K562 (cell line): ENCODE measurements at regions not wholly inside any gene's neighbourhood (a gene's known extent, or its start where the extent isn't known, plus 50 kb on each side); places are given as distances from the start of the nearest gene placed in this dataset.

Experiments used
- ATAC-seq: fragments of 200-7000 bp; cut with Tn5 transposase; 3 replicates; pipeline ENCODE4 v1.9.1; 2020; ENCODE audit warnings: moderate library complexity
- BruUV-seq: library from RNA; stranded (reverse); fragments of 400-500 nt; replicated peaks from 2 replicates; lab custom pipeline; 2021; lab: Mats Ljungman, UMichigan
- CTCF ChIA-PET: fragments of 300-600 bp; formaldehyde crosslinking; extraction: SDS; loops from one replicate; lab custom pipeline; 2021; ENCODE audit warnings: low intra/inter-chr PET ratio; lab: Yijun Ruan, JAX
- POLR2A ChIA-PET: fragments of 300-600, 350-650 bp; sonication (Branson Sonifier 250); formaldehyde crosslinking; extraction: SDS; loops from one replicate; lab custom pipeline; 2021; ENCODE audit warnings: antibody characterized with exemption, inconsistent platforms; lab: Yijun Ruan, JAX
- DNase-seq, 4 experiments: peaks; one replicate each; pipeline versions ENCODE4 v3.0.0 to v3.0.0-alpha.2; 2011 to 2018; ENCODE audit warnings: low spot score in 3 of 4, mixed read lengths in 3 of 4; ENCODE audit errors: extremely low read depth in 1 of 4
- FAIRE-seq: peaks from 2 replicates; lab custom pipeline; 2011; peaks lifted over from hg19 to GRCh38; lab: Jason Lieb, UNC
- H2AFZ ChIP-seq: 2 replicates; pipeline ENCODE4 v1.6.0; 2011; ENCODE audit warnings: low read depth, low read length, control low read depth, inconsistent platforms
- H3K27ac ChIP-seq: fragments of 200-600 bp; 3 replicates; pipeline ENCODE4 v1.8.0; 2011; ENCODE audit warnings: low read depth, mild to moderate bottlenecking, control low read depth, inconsistent platforms, low read length, moderate library complexity, mixed read lengths; ENCODE audit errors: extremely low read depth
- H3K27me3 ChIP-seq, 2 experiments: fragments of 300-600 bp in 1 of 2; 2 replicates in 1 of 2; 3 replicates in 1 of 2; pipeline versions ENCODE4 v1.6.0 to v1.8.0; 2011; ENCODE audit warnings: inconsistent platforms in 2 of 2, low read length in 2 of 2, mild to moderate bottlenecking in 1 of 2, mixed read lengths in 1 of 2, moderate library complexity in 1 of 2; ENCODE audit not compliant: control insufficient read depth in 2 of 2, insufficient read depth in 2 of 2
- H3K36me3 ChIP-seq: fragments of 300-600 bp; 3 replicates; pipeline ENCODE4 v1.8.0; 2011; ENCODE audit warnings: mild to moderate bottlenecking, low read length, inconsistent platforms; ENCODE audit not compliant: control insufficient read depth, insufficient read depth
- H3K4me1 ChIP-seq, 2 experiments: fragments of 200-600 bp in 1 of 2; replicated peaks in 1 of 2; 2 replicates in 1 of 2; 3 replicates in 1 of 2; pipeline versions ENCODE4 v1.5.1 to v1.8.0; 2011; ENCODE audit warnings: inconsistent platforms in 2 of 2, low read length in 2 of 2, mild to moderate bottlenecking in 1 of 2, mixed read lengths in 1 of 2, moderate library complexity in 1 of 2; ENCODE audit not compliant: control insufficient read depth in 2 of 2, insufficient read depth in 2 of 2
- H3K4me2 ChIP-seq: 2 replicates; pipeline ENCODE4 v1.6.1; 2011; ENCODE audit warnings: low read length, control low read depth, inconsistent platforms, mixed read lengths; ENCODE audit not compliant: insufficient read depth
- H3K4me3 ChIP-seq: fragments of 200-600 bp; sonication (generic), shearing (Covaris generic); 2 replicates; pipeline ENCODE4 v1.5.1; 2016; ENCODE audit warnings: control low read depth, inconsistent platforms
- H3K79me2 ChIP-seq: fragments of 200-600 bp; 3 replicates; pipeline ENCODE4 v1.8.0; 2011; ENCODE audit warnings: low read length, inconsistent platforms; ENCODE audit not compliant: control insufficient read depth, insufficient read depth
- H3K9ac ChIP-seq, 2 experiments: 2 replicates each; pipeline versions ENCODE4 v1.6.0 to v1.6.1; 2011; ENCODE audit warnings: low read depth in 2 of 2, low read length in 2 of 2, control low read depth in 1 of 2, inconsistent platforms in 1 of 2, mild to moderate bottlenecking in 1 of 2, mixed read lengths in 1 of 2; ENCODE audit not compliant: insufficient read depth in 1 of 2
- H3K9me1 ChIP-seq: one replicate; pipeline ENCODE4 v1.6.0; 2011; ENCODE audit warnings: inconsistent platforms, mild to moderate bottlenecking, low read length, moderate library complexity; ENCODE audit not compliant: control insufficient read depth, insufficient read depth
- H3K9me3 ChIP-seq: replicated peaks from 2 replicates; pipeline ENCODE4 v1.5.1; 2011; ENCODE audit warnings: low read depth, low read length, inconsistent platforms; ENCODE audit not compliant: control insufficient read depth, insufficient read depth
- H4K20me1 ChIP-seq: replicated peaks from 2 replicates; pipeline ENCODE4 v1.6.1; 2011; ENCODE audit warnings: low read length, inconsistent platforms, mixed read lengths; ENCODE audit not compliant: control insufficient read depth, insufficient read depth
- HDGF ChIP-seq: fragments of 450-650 bp; IDR thresholded peaks from 2 replicates; pipeline ENCODE4 v1.6.1; 2016
- NELFE ChIP-seq: IDR thresholded peaks from 2 replicates; pipeline ENCODE4 v1.6.1; 2011; ENCODE audit warnings: mild to moderate bottlenecking; ENCODE audit not compliant: insufficient read depth, insufficient read length
- PTTG1 ChIP-seq: fragments of 450-650 bp; IDR thresholded peaks from 2 replicates; pipeline ENCODE4 v1.6.1; 2016; ENCODE audit warnings: low read depth, mild to moderate bottlenecking, missing genetic modification characterization, missing compliant biosample characterization
- ZNF57 ChIP-seq: fragments of 450-650 bp; formaldehyde crosslinking; IDR thresholded peaks from 2 replicates; pipeline ENCODE4 v1.4.0; 2020; ENCODE audit warnings: mild to moderate bottlenecking, moderate library complexity
- WGBS: fragments of 100-300 bp; shearing (Covaris generic); methylation state at CpG from one replicate; pipeline ENCODE4 v1.1.6; 2016; ENCODE audit warnings: low coverage, mixed read lengths; ENCODE audit not compliant: insufficient coverage; ENCODE audit errors: missing lambda C conversion rate; 5-methylcytosine and 5-hydroxymethylcytosine counted together
- in situ Hi-C: fragments of 300-500 bp; cut with MboI; formaldehyde crosslinking; loops from 4 replicates; pipeline ENCODE4 v1.15.0; 2018; ENCODE audit warnings: inconsistent platforms, mixed read lengths
- intact Hi-C: fragments of 100-400 bp; cut with micrococcal nuclease; formaldehyde crosslinking; loops from 2 replicates; pipeline ENCODE4 v1.14.2; 2022
- TF ChIP-seq, protein P1 (sequence below): fragments of 250-450 bp; sonication (Bioruptor Pico); IDR thresholded peaks from 2 replicates; pipeline ENCODE4 v1.4.0; 2020; ENCODE audit warnings: mild to moderate bottlenecking, moderate library complexity

GRCh38 chr7:37508118-37508517 lies 59.5 kb upstream of the ELMO1 start:
- H3K4me3 ChIP-seq: no peak overlapping the region
- no TSS peak for BruUV-seq
- CTCF ChIA-PET: interaction anchor here (0.6 kb wide), 1 partner anchor 281 kb away, joined by 3 read pairs; no protein-coding TSS in a partner anchor
- ATAC-seq: no peak
- TF ChIP-seq, protein P1, sequence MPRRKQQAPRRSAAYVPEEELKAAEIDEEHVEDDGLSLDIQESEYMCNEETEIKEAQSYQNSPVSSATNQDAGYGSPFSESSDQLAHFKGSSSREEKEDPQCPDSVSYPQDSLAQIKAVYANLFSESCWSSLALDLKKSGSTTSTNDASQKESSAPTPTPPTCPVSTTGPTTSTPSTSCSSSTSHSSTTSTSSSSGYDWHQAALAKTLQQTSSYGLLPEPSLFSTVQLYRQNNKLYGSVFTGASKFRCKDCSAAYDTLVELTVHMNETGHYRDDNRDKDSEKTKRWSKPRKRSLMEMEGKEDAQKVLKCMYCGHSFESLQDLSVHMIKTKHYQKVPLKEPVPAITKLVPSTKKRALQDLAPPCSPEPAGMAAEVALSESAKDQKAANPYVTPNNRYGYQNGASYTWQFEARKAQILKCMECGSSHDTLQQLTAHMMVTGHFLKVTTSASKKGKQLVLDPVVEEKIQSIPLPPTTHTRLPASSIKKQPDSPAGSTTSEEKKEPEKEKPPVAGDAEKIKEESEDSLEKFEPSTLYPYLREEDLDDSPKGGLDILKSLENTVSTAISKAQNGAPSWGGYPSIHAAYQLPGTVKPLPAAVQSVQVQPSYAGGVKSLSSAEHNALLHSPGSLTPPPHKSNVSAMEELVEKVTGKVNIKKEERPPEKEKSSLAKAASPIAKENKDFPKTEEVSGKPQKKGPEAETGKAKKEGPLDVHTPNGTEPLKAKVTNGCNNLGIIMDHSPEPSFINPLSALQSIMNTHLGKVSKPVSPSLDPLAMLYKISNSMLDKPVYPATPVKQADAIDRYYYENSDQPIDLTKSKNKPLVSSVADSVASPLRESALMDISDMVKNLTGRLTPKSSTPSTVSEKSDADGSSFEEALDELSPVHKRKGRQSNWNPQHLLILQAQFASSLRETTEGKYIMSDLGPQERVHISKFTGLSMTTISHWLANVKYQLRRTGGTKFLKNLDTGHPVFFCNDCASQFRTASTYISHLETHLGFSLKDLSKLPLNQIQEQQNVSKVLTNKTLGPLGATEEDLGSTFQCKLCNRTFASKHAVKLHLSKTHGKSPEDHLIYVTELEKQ (CRISPR knock-in tag): no peak
- TF ChIP-seq NELFE: no peak
- TF ChIP-seq PTTG1: no peak
- no peak for TF ChIP-seq ZNF57 (CRISPR knock-in tag)
- TF ChIP-seq HDGF: no peak
- no peaks in the 10 kb centered on the region for H3K4me1 ChIP-seq
- peaks cover 0 to 4% of the 10 kb centered on the region in 2 experiments; a peak in 2 of 5 replicates for H3K27me3 ChIP-seq
- POLR2A ChIA-PET: interaction anchor here (1.1 to 1.5 kb wide), 2 partner anchors 10 to 273 kb away, joined by 3 read pairs; no protein-coding TSS in a partner anchor
- H4K20me1 ChIP-seq: no peaks in the 10 kb centered on the region
- no peaks in the 10 kb centered on the region for H3K9me3 ChIP-seq
- no peak overlapping the region for H3K27ac ChIP-seq
- FAIRE-seq: no peak
- no peak overlapping the region for H2AFZ ChIP-seq
- no peaks in the 10 kb centered on the region for H3K36me3 ChIP-seq
- WGBS: 6% methylated on average over 3 of the region's 3 CpGs
- in situ Hi-C loops (no loop called here), intact Hi-C loops (loop anchor here (10.0 kb wide), 1 partner anchor 327 kb away; no protein-coding TSS in a partner anchor)
- H3K79me2 ChIP-seq: no peaks in the 10 kb centered on the region
- no peak overlapping the region for H3K9ac ChIP-seq
- H3K9me1 ChIP-seq: no peaks in the 10 kb centered on the region
- H3K4me2 ChIP-seq: no peak overlapping the region
- DNase-seq: no peak
